ENCODE measurements at regions not wholly inside any gene's neighbourhood (a gene's known extent, or its start where the extent isn't known, plus 50 kb on each side); places are given as distances from the start of the nearest gene placed in this dataset.

DNA sequence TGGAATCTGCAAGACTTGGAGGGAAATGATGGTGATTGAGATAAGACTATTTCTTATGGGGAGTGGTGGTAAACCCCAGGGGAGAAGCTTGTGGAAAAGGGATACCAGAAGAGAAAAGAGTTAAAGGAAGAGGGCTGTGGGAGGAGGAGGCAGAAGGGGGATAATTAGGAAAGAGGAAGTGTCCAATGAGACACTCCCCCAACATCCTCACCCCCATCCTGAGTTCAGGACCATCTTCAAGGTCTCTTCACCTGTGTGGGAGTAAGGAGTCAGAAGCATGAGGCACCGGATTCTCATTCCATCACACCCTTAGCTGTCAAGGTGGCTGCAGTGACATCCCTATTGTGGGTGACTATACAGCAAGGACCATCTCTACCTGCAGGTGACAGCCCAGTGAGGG is 106.6 kb upstream of the POC5 start:
- no peak for TF ChIP-seq POLR2AphosphoS5 (IDR thresholded peaks at IDR 0.05)
- TF ChIP-seq, protein P1, sequence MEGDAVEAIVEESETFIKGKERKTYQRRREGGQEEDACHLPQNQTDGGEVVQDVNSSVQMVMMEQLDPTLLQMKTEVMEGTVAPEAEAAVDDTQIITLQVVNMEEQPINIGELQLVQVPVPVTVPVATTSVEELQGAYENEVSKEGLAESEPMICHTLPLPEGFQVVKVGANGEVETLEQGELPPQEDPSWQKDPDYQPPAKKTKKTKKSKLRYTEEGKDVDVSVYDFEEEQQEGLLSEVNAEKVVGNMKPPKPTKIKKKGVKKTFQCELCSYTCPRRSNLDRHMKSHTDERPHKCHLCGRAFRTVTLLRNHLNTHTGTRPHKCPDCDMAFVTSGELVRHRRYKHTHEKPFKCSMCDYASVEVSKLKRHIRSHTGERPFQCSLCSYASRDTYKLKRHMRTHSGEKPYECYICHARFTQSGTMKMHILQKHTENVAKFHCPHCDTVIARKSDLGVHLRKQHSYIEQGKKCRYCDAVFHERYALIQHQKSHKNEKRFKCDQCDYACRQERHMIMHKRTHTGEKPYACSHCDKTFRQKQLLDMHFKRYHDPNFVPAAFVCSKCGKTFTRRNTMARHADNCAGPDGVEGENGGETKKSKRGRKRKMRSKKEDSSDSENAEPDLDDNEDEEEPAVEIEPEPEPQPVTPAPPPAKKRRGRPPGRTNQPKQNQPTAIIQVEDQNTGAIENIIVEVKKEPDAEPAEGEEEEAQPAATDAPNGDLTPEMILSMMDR (IDR thresholded peaks at IDR 0.05), result no peak
- TF ChIP-seq POLR2A (IDR thresholded peaks at IDR 0.05), result no peak
